Stimulated activated naive CD4-positive, alpha-beta T cell treated with Interleukin-2 at 50 U/mL for 16 hours (primary cell): ENCODE measurements at regions not wholly inside any gene's neighbourhood (a gene's known extent, or its start where the extent isn't known, plus 50 kb on each side); places are given as distances from the start of the nearest gene placed in this dataset.
"Not testable (repeated sequence)": the region's sequence is repeated elsewhere in the genome, so short reads cannot be mapped to it uniquely, and the experiment has no call there.

Source experiments
- DNase-seq: peaks from one replicate; lab custom pipeline; 2025; lab: John Stamatoyannopoulos, UW

DNA sequence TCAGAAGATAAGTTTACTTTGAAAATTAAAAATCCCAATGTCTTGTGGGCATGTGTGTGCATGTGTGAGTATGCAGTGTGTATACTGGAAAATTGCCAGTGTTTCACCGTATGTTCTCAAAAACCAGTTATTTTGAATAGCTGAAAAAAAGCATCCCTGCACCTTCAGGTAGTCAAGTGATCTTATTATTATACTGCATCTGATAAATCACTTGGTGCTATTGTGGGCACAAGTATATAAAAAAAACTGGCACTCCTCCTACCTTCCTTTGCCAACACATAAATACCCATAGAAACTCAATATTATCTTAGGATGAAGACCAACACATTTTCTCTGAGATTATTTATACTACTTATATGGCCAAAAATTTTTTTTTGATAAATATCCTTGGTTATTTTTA is 91.5 kb upstream of the MAP9 start:
- no peak for DNase-seq

DNA sequence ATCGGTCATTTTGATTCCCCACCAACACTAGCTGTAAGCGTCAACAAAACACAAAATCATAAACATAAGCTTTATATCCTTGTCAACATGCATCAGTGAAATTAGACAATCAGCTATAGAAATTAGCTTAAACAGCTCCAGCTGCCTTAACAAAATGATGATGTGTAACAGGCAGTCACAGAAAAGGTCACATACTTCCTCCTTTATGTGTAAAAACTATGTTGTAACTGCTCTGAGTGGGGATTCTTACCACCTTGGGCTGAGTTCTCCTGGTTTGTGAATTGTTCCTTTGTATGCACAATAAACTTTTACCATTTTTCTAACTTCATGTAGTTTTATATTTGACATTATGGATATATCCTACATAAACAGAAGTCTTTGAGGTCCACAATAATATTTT is 73.9 kb upstream of the MAP9 start:
- no peak for DNase-seq

- DNase-seq: no peak
Observed at GRCh38 chr4:155445306-155445705, 68.5 kb upstream of the MAP9 start.

DNA sequence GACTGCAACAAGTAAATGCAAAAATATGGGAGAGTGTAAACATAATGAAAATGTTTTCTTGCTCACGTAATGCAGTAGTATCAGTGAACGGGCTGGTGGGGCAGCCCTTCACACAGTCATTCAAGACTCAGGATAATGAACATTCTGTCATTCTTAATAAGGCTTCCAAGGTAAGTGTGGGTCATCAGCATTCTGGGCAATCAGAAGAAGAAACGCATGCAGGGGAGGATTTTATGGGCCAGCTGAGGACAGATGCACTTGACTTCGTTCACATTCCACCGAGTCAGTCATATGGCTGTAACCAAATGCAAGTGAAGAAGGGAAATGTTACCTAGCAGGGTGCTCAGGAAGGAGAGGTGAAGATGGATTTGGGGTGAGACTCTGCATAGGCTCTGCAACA is 68.0 kb upstream of the MAP9 start:
- no peak for DNase-seq

DNA sequence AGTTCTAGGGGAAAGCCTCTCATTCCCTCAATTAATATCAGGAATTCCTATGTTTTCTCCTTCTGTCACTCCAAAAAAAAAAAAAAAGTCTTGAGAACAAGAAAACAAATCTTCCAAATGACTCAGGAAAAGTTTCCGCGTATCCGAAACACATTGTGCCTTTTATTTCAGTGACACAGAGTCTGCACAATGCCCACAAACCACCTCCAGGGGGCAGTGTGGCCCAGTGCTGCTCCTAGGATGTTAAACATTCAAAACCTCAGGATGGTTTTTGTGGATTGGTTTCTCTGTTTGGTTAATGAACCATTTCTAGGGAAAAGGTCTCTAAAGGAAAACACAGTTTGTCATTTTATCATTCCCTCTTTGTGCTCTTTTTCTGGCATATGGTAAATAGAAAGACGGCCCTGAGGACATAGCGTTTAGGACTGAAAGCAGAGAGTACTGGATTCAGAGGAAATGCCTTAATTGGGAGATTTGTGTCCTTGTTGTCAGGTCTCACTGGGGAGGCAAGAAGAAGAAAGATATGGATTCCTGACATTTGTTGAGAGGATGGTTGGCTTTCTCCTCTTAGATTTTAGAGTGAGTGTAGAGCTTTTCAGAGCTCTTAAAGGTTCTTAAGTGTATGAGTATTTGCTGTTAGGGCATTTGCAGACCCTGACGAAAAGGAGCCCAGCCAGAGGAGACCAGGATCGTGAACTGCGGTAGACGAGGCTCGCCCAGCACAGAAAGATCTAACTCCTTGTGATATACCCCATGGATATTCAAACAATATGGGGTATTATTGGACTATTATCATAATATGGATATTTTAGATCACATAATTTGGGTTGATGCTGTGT is 65.7 kb upstream of the MAP9 start:
- DNase-seq: peak; percentile 33

DNA sequence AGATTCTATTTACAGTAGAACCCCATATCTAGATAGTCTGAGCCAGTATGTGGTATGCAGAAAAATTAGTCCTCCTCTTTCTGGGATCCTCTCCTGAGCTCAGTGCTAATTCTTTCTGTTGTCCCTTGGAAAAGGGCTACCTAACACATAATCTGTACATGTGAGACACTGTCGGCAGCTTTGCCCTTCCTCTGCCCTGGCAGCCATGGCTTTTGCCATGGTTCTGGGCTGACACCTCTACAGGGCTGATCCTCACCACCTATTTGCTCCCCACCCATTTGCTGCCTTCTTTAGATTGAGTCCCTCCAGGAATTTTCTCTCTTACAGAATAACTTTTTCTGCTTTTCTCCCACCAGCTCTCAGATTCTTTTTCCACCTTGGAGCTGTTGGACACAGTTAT is 64.7 kb upstream of the MAP9 start:
- no peak for DNase-seq

DNA sequence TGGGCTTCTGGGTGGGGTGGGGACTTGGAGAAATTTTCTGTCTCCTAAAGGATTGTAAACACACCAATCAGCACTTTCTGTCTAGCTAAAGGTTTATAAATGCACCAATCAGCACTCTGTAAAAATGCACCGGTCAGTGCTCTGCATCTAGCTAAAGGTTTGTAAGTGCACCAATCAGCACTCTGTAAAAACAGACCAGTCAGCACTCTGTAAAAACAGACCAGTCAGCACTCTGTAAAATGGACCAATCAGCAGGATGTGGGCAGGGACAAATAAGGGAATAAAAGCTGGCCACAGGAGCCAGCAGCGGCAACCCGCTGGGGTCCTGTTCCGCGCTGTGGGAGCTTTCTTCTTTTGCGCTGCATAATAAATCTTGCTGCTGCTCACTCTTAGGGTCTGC is 63.0 kb upstream of the MAP9 start:
- not testable (repeated sequence) for DNase-seq

DNA sequence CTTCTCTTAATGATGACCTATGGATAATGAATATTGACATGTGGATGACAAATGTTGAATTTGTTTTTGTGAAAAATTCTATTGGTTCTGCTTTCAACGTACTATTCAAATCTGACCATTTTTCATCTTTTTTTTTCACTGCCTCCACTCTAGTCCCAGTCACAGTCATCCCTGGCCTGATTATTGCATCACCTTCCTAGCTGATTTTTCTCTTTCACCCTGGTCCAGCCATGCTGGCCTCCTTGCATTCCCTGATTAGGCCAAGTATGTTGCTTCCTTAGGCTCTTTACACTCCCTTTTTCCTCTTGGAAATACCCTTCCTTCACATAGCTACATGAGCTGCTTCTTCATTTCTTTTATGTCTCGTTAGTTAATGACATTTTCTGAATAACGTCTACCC is 58.1 kb upstream of the MAP9 start:
- no peak for DNase-seq

DNA sequence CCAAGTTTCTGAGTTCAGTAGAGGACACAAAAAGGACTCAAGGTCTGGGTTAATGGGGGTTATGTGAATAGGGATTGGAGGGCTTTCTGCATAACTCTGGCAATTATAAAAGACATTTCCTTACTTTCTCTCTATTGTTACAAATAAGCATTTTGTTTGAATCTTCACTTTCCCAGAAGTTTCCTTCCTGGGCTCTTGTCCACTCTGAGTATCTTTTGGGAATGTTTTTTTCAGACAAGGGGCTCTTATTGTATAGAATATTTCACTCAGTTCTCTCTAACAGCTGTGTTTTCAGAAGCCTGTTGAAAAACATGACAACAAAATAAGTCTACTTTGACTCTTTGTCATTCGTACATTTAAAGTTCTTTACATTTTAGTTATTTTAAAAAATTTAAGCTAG is 57.6 kb upstream of the MAP9 start:
- no peak for DNase-seq

DNA sequence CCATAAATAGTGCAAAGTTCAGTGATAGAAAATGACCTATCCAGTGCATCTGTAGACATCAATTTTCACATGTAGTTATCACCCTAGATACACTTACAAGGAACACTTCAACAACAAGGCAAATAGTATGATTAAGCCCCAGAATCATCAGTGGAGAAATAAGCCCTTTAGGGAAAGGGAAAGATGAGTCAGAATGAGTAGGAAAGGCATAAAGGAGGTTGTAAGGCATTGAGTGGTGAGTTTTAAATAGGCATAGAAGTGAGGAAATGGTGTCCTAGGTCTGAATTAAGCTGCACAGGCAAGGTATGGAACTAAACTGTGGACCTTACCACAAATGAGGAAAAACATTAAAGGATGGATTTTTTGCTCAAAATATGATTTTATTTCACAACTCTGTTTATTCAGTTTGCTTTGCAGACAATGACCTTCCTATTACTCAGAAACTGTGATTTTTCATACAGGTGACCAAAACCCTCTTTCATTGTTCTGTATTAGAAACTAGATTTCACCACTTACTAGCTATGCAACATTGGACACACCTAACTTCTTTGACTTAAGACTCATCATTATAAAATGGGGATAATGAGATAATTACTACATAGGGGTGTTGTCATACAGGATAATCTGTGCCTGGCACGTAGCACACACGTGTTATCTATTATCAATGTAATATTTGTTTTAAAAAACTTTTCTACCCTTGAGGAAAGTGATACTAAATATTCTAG is 57.0 kb upstream of the MAP9 start:
- no peak for DNase-seq

DNA sequence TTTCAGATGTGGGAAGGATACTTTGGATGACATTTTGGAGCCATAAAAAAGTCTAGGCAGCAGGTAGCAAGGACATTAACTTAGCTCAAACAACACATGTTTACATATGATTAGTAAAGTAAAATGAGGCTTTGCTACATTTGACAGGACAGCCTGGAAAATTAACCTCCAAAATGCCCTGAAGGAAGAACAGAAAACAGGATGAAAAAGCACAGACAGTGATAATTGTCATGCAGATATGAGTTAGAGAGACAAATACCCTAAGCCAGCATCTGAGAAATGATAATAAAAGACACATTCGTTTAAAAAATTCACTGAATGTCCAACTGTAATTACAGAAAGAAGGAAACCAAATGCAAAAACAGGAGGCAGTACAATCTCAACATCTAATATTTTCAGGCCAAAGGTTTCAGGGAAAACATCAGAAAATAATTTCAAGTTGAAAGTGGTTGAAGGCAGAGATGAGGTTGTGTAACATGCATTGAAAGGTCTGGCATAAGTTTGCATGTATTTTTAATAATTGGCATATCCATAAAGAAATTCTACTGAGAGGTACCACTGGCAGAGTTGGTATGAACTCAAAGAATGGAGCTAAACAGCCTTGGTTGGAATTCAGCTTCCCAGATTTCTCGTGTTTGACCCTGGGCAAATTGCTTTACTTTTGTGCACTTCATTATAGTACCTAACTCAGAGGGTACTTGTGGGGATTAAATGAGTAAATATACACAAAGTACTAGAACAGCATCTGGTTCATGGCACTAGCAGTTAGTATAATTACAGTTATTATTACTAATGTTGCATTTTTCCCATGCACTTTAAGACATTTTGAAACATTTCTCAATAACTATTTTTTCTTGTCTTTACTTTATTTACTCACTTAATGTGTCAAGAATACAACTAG is 54.4 kb upstream of the MAP9 start:
- no peak for DNase-seq

DNA sequence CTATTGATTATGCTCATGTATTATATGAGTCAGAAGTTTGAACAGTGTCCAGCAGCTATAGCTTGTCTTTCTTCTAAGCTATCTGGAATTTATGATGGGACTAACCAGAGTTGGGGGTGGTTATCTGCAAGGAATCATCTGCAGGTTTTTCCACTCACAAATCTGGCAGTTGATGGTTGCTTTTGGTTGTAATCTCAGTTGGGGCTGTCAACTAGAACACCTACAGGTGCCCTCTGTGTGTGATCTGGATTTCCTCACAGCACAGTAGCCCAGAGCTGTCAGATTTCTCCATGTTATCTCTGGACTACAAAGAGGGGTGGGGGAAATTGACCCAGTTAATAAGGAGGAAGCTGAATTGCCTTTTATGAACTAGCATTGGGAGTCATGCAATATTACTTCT is 51.4 kb upstream of the MAP9 start:
- no peak for DNase-seq

GRCh38 chr4:155426953-155427352 is 50.2 kb upstream of the MAP9 start:
- DNase-seq: no peak
